ENCODE measurements at regions not wholly inside any gene's neighbourhood (a gene's known extent, or its start where the extent isn't known, plus 50 kb on each side); places are given as distances from the start of the nearest gene placed in this dataset.

DNA sequence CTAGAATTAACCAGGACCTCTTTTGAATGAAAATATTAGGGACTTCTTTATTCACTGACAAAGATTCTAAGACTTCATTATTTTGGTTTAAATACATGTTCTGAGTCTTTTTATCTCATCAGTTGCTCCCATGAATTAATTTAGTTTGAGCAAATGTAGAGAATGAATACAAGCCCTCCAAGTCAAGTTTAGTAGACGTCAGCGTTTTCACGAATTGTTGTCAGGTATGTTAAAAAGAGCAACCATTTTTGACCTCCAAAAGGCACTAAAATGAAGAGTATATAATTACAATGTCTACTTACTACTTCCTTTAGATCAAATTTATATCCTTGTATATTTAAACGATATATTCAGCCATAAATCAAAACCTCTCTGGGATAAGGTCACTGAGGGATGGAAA is 809.3 kb upstream of the CDH6 start:
- TF ChIP-seq, protein P1, sequence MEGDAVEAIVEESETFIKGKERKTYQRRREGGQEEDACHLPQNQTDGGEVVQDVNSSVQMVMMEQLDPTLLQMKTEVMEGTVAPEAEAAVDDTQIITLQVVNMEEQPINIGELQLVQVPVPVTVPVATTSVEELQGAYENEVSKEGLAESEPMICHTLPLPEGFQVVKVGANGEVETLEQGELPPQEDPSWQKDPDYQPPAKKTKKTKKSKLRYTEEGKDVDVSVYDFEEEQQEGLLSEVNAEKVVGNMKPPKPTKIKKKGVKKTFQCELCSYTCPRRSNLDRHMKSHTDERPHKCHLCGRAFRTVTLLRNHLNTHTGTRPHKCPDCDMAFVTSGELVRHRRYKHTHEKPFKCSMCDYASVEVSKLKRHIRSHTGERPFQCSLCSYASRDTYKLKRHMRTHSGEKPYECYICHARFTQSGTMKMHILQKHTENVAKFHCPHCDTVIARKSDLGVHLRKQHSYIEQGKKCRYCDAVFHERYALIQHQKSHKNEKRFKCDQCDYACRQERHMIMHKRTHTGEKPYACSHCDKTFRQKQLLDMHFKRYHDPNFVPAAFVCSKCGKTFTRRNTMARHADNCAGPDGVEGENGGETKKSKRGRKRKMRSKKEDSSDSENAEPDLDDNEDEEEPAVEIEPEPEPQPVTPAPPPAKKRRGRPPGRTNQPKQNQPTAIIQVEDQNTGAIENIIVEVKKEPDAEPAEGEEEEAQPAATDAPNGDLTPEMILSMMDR (conservative IDR thresholded peaks at IDR 0.05 in 1 of 2, IDR thresholded peaks at IDR 0.05 in 1 of 2; ENCODE audit: low read depth in 1 of 2, low read length in 2 of 2): no peak
- no peak for TF ChIP-seq EZH2 (IDR thresholded peaks at IDR 0.05; ENCODE audit: low read length, missing control alignments)

All from fibroblast of lung (primary cell).